Activated T-cell treated with anti-CD3 and anti-CD28 coated beads, Interleukin-2, amount 50 U/mL, for 48 hours (primary cell): ENCODE measurements at regions not wholly inside any gene's neighbourhood (a gene's known extent, or its start where the extent isn't known, plus 50 kb on each side); places are given as distances from the start of the nearest gene placed in this dataset.

Experiments
- DNase-seq, 2 experiments: peaks; one replicate each; pipeline ENCODE4 v3.0.0-alpha.2; 2020

- DNase-seq: no peak
Measured at GRCh38 chr9:26477963-26478362, 414.6 kb downstream of the CAAP1 start.

- DNase-seq: no peak
Measured at GRCh38 chr9:26471261-26471660, 421.3 kb downstream of the CAAP1 start.

GRCh38 chr9:26470284-26470683 lies 422.3 kb downstream of the CAAP1 start:
- no peak for DNase-seq

- DNase-seq: no peak
Measured at GRCh38 chr9:26463837-26464236, 428.8 kb downstream of the CAAP1 start.

GRCh38 chr9:26462751-26463150 lies 429.9 kb downstream of the CAAP1 start:
- DNase-seq: no peak

- DNase-seq: no peak
Measured at GRCh38 chr9:26462213-26462612, 430.4 kb downstream of the CAAP1 start.

- no peak for DNase-seq
Measured at GRCh38 chr9:26460624-26461023, 432.0 kb downstream of the CAAP1 start.

GRCh38 chr9:26459959-26460358 lies 432.6 kb downstream of the CAAP1 start:
- no peak for DNase-seq

- DNase-seq: no peak
Measured at GRCh38 chr9:26458054-26458453, 434.5 kb downstream of the CAAP1 start.

GRCh38 chr9:26457151-26457550 lies 435.5 kb downstream of the CAAP1 start:
- DNase-seq: no peak

GRCh38 chr9:26439061-26439624 lies 453.5 kb downstream of the CAAP1 start:
- no peak for DNase-seq

GRCh38 chr9:26437056-26437711 lies 455.4 kb downstream of the CAAP1 start:
- no peak for DNase-seq

GRCh38 chr9:26426551-26427131 lies 466.0 kb downstream of the CAAP1 start:
- DNase-seq: no peak

GRCh38 chr9:26418480-26418879 lies 474.1 kb downstream of the CAAP1 start:
- DNase-seq: no peak

- DNase-seq: no peak
Measured at GRCh38 chr9:26415528-26415927, 477.1 kb downstream of the CAAP1 start.

GRCh38 chr9:26413611-26414010 lies 479.0 kb downstream of the CAAP1 start:
- DNase-seq: no peak

- no peak for DNase-seq
Measured at GRCh38 chr9:26412446-26412845, 480.2 kb downstream of the CAAP1 start.

GRCh38 chr9:26406676-26407075 lies 485.9 kb downstream of the CAAP1 start:
- DNase-seq: no peak

- no peak for DNase-seq
Measured at GRCh38 chr9:26399556-26399955, 493.0 kb downstream of the CAAP1 start.

- DNase-seq: no peak
Measured at GRCh38 chr9:26394025-26394424, 498.6 kb downstream of the CAAP1 start.

GRCh38 chr9:26392639-26393038 lies 500.0 kb downstream of the CAAP1 start:
- no peak for DNase-seq

- DNase-seq: no peak
Measured at GRCh38 chr9:26391036-26391435, 501.6 kb downstream of the CAAP1 start.

- no peak for DNase-seq
Measured at GRCh38 chr9:26375448-26375847, 517.2 kb downstream of the CAAP1 start.

GRCh38 chr9:26373616-26374015 lies 519.0 kb downstream of the CAAP1 start:
- DNase-seq: no peak

GRCh38 chr9:26371236-26371635 lies 521.4 kb downstream of the CAAP1 start:
- DNase-seq: no peak
